Kidney (tissue), 13 donors: ENCODE measurements at regions not wholly inside any gene's neighbourhood (a gene's known extent, or its start where the extent isn't known, plus 50 kb on each side); places are given as distances from the start of the nearest gene placed in this dataset.

ENCODE experiments used
- DNase-seq, 5 donors: peaks; one replicate each; pipeline ENCODE4 v3.0.0-alpha.2; 2013 to 2020
- FAIRE-seq: peaks from 2 replicates; lab custom pipeline; 2012; peaks lifted over from hg19 to GRCh38; lab: Jason Lieb, UNC
- H3K27ac ChIP-seq, 2 donors: one replicate each; pipeline ENCODE4 v1.7.0; 2013; ENCODE audit warnings: low read depth in 2 of 2, low read length in 2 of 2, inconsistent platforms in 1 of 2
- H3K27me3 ChIP-seq: one replicate; pipeline ENCODE4 v1.7.1; 2013; ENCODE audit warnings: low read length, inconsistent platforms; ENCODE audit not compliant: control insufficient read depth, insufficient read depth
- H3K36me3 ChIP-seq, 3 donors: one replicate each; pipeline versions ENCODE4 v1.7.0 to v1.7.1; 2013; ENCODE audit warnings: low read length in 3 of 3, control low read depth in 1 of 3, inconsistent platforms in 1 of 3; ENCODE audit not compliant: insufficient read depth in 3 of 3, control insufficient read depth in 2 of 3
- H3K4me1 ChIP-seq, 3 donors: one replicate each; pipeline versions ENCODE4 v1.7.0 to v1.7.1; 2013; ENCODE audit warnings: low read length in 3 of 3, inconsistent platforms in 1 of 3, low read depth in 1 of 3; ENCODE audit not compliant: control insufficient read depth in 2 of 3, insufficient read depth in 2 of 3
- H3K4me3 ChIP-seq, 3 donors: one replicate each; pipeline versions ENCODE4 v1.7.0 to v1.8.1; 2013; ENCODE audit warnings: low read length in 3 of 3, control low read depth in 1 of 3, inconsistent platforms in 1 of 3
- H3K9ac ChIP-seq, 3 donors: one replicate each; pipeline versions ENCODE4 v1.7.0 to v1.7.1; 2013; ENCODE audit warnings: low read length in 3 of 3, control low read depth in 1 of 3, inconsistent platforms in 1 of 3
- H3K9me3 ChIP-seq, 3 donors: one replicate each; pipeline versions ENCODE4 v1.7.0 to v1.7.1; 2013; ENCODE audit warnings: low read length in 3 of 3, control low read depth in 1 of 3, inconsistent platforms in 1 of 3; ENCODE audit not compliant: control insufficient read depth in 2 of 3, insufficient read depth in 1 of 3
- CTCF ChIP-seq: IDR thresholded peaks from 3 replicates; pipeline ENCODE4 v1.5.1; 2012; ENCODE audit warnings: mild to moderate bottlenecking, moderate library complexity, borderline replicate concordance; ENCODE audit not compliant: insufficient read depth; ENCODE audit errors: extremely low read depth
- intact Hi-C: fragments of 100-400 bp; cut with DNase I; formaldehyde crosslinking; loops from one replicate; pipeline ENCODE4 v1.11.1; 2022
- donor health status: control.
- donor health status: control.
- donor health status: control.
- donor health status: control.
- donor health status: control.
- donor health status: DM: yes; HTN: yes; CAD: no.
- donor health status: Normal renal cell carcinoma (clear cell type).

- intact Hi-C loops, result no loop called here
- no peak overlapping the region for H3K4me3 ChIP-seq
- FAIRE-seq (no peak), DNase-seq (no peak)
- no peaks in the 10 kb centered on the region for H3K36me3 ChIP-seq
- no peak overlapping the region for H3K9ac ChIP-seq
- H3K9me3 ChIP-seq, result no peaks in the 10 kb centered on the region
- no peak for TF ChIP-seq CTCF
- no peak overlapping the region for H3K27ac ChIP-seq
- no peaks in the 10 kb centered on the region for H3K4me1 ChIP-seq
- H3K27me3 ChIP-seq, result no peaks in the 10 kb centered on the region
Measured at GRCh38 chr1:95631695-95632094, 397.7 kb downstream of the RWDD3 start.

GRCh38 chr1:95635811-95636210 is 401.8 kb downstream of the RWDD3 start:
- FAIRE-seq (no peak), DNase-seq (no peak)
- H3K27me3 ChIP-seq, result no peaks in the 10 kb centered on the region
- H3K9me3 ChIP-seq, result no peaks in the 10 kb centered on the region
- no peaks in the 10 kb centered on the region for H3K4me1 ChIP-seq
- no peak overlapping the region for H3K4me3 ChIP-seq
- H3K9ac ChIP-seq, result no peak overlapping the region
- no peak for TF ChIP-seq CTCF
- intact Hi-C loops, result no loop called here
- H3K27ac ChIP-seq, result no peak overlapping the region
- no peaks in the 10 kb centered on the region for H3K36me3 ChIP-seq

- no peak for TF ChIP-seq CTCF
- Histone ChIP-seq H3K9me3 (no peaks in the 10 kb centered on the region), H3K4me1 (no peaks in the 10 kb centered on the region), H3K27ac (no peak overlapping the region), H3K27me3 (no peaks in the 10 kb centered on the region), H3K36me3 (no peaks in the 10 kb centered on the region), H3K9ac (no peak overlapping the region), H3K4me3 (no peak overlapping the region)
- FAIRE-seq (no peak), DNase-seq (no peak)
- intact Hi-C loops, result no loop called here
Measured at GRCh38 chr1:95636897-95637296, 402.9 kb downstream of the RWDD3 start.

- intact Hi-C loops, result no loop called here
- Histone ChIP-seq H3K36me3 (no peaks in the 10 kb centered on the region), H3K9ac (no peak overlapping the region), H3K27ac (no peak overlapping the region), H3K27me3 (no peaks in the 10 kb centered on the region), H3K9me3 (no peaks in the 10 kb centered on the region), H3K4me3 (no peak overlapping the region), H3K4me1 (no peaks in the 10 kb centered on the region)
- DNase-seq (peak in 2 of 5 donors; percentile 12 to 40), FAIRE-seq (no peak)
- no peak for TF ChIP-seq CTCF
Measured at GRCh38 chr1:95640746-95641145, 406.7 kb downstream of the RWDD3 start.
